ENCODE measurements at regions not wholly inside any gene's neighbourhood (a gene's known extent, or its start where the extent isn't known, plus 50 kb on each side); places are given as distances from the start of the nearest gene placed in this dataset.

DNA sequence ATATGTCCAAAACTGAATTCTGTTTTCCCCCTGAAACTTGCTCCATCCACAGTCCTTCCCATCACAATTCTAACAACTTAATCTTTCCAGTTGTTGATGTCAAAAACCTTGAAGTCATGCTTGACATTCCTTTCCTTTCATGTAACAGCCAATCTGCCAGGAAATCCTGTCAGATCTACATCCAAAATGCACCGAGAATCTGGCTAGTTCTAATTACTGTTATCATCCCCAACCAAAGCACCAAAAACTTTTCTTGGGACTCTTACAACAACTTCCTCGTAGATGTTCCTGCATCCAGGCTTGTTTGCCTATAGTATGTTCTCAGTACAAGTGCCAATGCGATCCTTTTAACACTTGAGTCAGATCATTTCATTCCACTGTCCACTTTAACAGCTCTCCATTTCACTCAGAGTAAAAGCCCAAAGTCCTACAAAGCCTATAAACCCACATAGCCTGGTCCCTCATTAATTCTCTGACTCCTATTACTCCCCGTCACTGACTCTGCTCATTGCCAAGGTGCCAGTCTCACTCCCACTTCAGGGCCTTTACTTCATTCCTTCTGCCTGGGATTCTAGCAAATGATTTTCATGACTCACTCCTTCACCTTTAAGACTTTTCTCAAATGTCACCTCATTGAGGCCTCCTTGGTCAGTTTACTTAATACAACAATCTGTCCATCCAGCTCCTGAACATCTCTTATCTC lies 493.2 kb upstream of the NFIA start:
- no peak for DNase-seq (ENCODE audit: low read depth)

DNA sequence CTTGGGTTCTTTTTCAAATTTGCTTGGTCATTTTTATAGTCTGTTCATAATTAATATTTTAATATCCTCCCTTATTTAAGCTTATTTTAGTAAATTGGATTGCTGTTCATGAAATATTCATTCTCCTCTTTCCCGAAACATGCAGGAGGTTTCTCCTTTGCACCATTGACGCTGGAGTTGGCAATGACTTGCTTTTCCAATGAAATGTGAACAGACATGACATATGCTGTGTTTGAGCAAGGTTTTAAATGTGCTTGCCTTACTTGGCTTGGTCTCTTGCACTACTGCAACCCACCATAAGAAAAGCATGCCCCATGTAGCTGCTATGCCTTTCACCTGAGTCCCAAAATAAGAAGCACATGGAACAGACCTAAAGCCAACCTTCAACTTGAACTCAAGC lies 498.0 kb upstream of the NFIA start:
- DNase-seq (ENCODE audit: low read depth) = no peak

GRCh38 chr1:60583696-60584095 lies 498.7 kb upstream of the NFIA start:
- DNase-seq (ENCODE audit: low read depth) = no peak

- no peak for DNase-seq (ENCODE audit: low read depth)
Measured at GRCh38 chr1:60581455-60582220, 500.7 kb upstream of the NFIA start.

GRCh38 chr1:60577029-60577428 lies 503.5 kb upstream of the C1orf87 start:
- no peak for DNase-seq (ENCODE audit: low read depth)

DNA sequence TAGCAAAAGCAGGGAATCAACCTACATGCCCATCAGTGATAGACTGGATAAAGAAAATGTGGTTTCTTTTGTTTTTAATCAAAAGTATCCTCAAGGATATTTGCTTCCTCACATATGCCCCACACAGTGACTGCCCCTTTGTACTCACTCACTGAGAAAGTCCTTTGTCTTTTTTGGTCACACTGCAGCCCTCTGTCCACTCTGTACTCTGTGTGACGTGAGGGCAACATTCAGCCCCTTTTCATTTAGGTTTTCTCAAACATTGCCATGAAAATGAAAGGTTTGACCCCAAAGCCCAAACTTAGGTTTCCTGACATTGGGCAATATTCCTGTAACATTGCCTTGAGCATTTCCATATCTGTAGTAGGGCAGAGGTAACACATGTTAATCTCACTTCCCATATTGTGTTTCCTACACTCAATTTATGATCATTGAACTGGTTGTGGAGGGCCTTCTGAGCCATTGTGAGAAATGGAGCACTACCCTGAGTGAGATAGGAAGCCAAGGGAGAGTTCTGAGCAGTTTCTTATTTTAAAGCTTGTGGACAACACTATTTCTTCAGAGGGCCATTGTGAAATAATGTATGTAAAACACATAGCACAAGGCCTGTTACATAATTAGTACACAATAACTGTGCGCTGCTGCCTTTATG lies 501.9 kb upstream of the C1orf87 start:
- DNase-seq (ENCODE audit: low read depth) = no peak

DNA sequence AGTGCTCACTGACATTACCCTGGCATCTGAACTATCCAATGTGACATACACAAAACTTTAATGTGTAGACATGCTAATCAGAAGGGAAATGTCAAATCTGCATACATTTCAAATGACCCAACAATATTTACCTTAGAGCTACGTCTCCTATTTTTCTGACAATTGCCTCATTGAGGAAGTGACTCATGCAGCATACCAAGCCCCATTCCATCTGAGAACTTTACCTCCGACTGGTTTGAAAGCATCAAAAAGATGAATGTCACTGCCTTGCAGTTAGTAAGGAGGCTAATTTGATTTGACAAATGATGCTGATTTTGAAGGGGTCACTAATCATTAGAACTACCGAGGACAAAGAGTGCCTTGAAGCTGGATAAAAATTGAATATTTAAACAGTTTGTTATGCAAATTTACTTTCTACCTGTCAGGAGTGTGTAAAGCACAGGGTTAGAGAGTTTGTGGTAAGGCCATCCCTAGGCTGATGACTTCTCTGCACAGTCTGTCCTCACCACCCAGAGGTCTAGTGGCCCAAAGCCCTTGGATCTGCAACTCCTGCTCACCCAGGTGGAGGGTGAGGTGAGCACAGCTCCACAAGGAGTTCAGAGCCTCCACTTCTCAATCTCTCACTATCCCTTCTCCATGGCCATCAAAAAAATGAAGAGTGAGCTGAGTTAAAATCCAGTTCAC lies 500.3 kb upstream of the C1orf87 start:
- no peak for DNase-seq (ENCODE audit: low read depth)

GRCh38 chr1:60573121-60573520 lies 499.6 kb upstream of the C1orf87 start:
- DNase-seq (ENCODE audit: low read depth) = no peak

DNA sequence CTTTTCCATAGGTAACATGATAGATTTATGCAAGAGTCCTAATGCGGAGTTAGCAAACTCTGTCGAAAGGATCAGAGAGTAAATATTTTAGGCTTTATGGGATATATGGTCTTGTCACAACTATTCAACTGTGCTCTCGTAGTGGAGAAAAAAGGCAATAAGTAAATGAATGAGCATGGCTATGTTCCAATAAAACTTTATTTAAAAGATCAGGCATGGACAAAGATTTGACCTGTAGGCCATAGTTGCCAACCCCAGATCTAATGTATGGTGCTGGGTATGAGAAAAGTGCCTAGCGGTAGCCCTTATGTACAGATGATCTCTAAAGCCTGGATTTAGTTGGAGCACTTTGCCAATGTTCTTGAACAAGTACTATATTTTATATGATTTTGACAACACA lies 498.8 kb upstream of the C1orf87 start:
- DNase-seq (ENCODE audit: low read depth) = no peak

DNA sequence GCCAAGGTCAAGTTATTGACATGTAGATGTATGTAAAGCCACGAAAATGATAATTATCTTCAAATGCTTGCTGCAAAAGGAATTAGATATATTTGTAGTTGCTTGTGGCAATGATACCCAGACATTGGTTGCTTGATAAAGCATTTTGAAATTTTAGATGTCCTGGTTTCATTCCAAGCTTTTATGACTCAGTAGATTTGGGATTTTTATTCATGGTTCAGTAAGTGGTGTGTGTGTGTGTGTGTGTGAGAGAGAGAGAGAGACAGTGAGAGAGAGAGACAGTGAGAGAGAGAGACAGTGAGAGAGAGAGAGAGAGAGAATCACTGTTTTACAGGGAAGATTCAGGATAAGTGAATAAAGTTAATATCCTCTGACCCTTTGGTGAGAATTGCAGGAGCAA lies 498.2 kb upstream of the C1orf87 start:
- DNase-seq (ENCODE audit: low read depth) = no peak

DNA sequence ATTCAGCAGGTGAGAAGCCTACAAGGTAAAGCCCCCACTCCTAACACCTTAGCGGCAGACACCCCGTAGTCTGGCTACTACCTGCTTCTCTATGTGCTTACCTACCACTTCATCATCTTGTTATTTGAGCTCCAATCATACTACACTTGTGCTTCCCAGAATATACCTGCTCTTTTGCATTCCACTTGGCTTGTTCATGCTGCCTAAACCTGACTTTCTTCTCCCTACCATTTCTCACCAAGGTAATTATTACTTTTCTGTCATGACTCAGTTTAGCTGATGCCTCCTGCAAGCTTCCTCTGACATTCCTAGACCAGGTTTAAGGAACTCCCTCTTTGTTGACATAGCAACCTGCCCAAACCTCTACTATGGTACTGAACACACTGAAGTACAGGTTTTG lies 495.6 kb upstream of the C1orf87 start:
- no peak for DNase-seq (ENCODE audit: low read depth)

- no peak for DNase-seq (ENCODE audit: low read depth)
Measured at GRCh38 chr1:60567256-60567655, 493.7 kb upstream of the C1orf87 start.

GRCh38 chr1:60564916-60565750 lies 491.6 kb upstream of the C1orf87 start:
- no peak for DNase-seq (ENCODE audit: low read depth)

DNA sequence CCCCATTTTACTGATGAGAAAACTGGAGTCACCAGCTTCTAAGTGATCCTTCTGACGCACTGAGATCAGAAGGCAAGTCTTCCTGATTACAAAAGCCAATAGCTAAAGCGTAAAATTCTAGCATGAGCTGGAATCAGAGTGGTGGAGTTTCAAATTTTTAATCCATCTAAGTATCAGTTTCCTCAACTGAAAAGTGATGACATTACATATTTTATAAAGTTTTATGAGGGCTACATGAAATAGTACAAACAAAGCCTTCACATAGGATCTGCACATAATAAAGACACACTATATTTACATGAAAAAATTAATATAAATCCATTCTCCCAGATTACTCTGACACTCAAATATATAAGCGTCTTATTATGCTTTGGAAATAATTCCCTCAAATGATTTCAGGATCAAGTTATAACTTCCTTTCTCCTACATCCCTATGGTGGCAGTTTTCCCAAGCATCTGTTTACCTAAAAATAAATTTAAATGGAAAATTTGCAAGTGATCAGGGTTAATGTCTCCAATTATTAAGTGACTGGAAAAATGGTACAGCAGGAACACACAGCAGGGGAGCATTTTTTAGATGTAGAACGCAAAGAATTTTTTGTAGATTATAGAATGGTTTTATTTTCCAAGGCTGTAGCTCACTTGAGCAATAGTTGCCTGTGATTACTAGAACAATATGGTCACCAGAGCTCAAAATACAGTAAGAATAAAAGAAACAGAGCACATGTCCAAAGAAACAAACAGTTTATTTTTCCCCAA lies 490.4 kb upstream of the C1orf87 start:
- DNase-seq (ENCODE audit: low read depth) = no peak

- no peak for DNase-seq (ENCODE audit: low read depth)
Measured at GRCh38 chr1:60562740-60563139, 489.2 kb upstream of the C1orf87 start.

- DNase-seq (ENCODE audit: low read depth) = no peak
Measured at GRCh38 chr1:60560701-60561100, 487.1 kb upstream of the C1orf87 start.

GRCh38 chr1:60558236-60558635 lies 484.7 kb upstream of the C1orf87 start:
- no peak for DNase-seq (ENCODE audit: low read depth)

DNA sequence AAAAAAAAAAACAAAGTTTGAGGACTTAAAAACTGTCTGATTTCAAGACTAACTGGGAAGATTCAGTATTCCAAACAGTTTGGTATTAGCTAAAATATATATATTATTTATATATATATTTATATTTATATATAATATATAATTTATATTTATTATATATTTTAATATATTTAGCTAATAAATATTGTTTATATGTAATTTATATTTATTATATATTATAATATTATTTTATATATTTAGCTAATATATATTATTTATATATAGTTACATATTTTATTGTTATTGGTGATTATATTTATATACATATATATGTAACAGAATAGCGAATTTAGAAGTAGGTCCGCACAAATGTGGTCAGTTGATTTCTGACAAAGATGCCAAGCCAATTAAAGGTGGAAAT lies 480.2 kb upstream of the C1orf87 start:
- no peak for DNase-seq (ENCODE audit: low read depth)

GRCh38 chr1:60547821-60548220 lies 474.3 kb upstream of the C1orf87 start:
- no peak for DNase-seq (ENCODE audit: low read depth)

DNA sequence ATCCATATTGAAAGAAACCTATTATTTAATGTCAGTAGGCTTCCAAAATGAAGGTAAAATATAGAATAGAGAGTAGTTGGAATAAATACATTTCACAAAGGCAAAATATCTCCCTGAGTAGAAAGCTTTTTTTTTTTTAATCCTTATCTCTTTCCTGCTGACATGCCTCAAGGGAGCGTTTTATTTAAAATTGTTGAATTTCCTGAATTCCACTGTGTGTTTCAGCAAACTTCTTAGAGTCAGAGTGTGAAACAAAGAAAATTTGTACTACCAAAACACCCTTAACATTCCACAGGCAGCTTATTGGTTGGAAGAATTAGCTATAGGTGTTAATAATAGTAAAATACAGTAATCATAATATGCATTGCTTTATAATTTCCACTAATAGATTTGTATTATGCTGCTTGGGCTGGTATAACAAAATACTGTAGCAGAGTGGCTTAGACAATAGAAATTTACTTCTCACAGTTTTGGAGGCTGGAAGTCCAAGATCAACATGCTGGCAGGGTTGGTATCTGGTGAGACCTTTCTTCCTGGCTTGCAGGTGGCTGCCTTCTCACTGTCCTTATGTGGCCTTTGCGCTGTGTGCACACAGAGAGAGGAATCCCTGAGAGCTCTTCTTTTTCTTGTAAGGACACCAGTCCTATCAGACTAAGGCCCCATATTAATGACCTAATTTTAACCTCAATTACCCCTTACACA lies 468.4 kb upstream of the C1orf87 start:
- DNase-seq (ENCODE audit: low read depth) = no peak
